NT2/D1 (cell line): ENCODE measurements at regions not wholly inside any gene's neighbourhood (a gene's known extent, or its start where the extent isn't known, plus 50 kb on each side); places are given as distances from the start of the nearest gene placed in this dataset.

Experiments
- DNase-seq: peaks from one replicate; pipeline ENCODE4 v3.0.0-alpha.2; 2011; ENCODE audit warnings: low read depth, low spot score
- H3K27me3 ChIP-seq: 2 replicates; pipeline ENCODE4 v1.6.0; 2011; ENCODE audit warnings: mild to moderate bottlenecking; ENCODE audit not compliant: insufficient read length, insufficient read depth
- H3K36me3 ChIP-seq: 2 replicates; pipeline ENCODE4 v1.6.1; 2011; ENCODE audit warnings: mild to moderate bottlenecking, low read length, mixed read lengths; ENCODE audit not compliant: insufficient read depth, insufficient read length
- H3K4me1 ChIP-seq: 2 replicates; pipeline ENCODE4 v1.5.1; 2011; ENCODE audit not compliant: insufficient read depth, insufficient read length
- H3K4me3 ChIP-seq: 2 replicates; pipeline ENCODE4 v1.5.1; 2011; ENCODE audit warnings: low read depth; ENCODE audit not compliant: insufficient read length
- H3K9ac ChIP-seq: 2 replicates; pipeline ENCODE4 v1.6.0; 2011; ENCODE audit warnings: low read depth; ENCODE audit not compliant: insufficient read length
- H3K9me3 ChIP-seq: 2 replicates; pipeline ENCODE4 v1.5.1; 2011; ENCODE audit warnings: mild to moderate bottlenecking, low read length; ENCODE audit not compliant: insufficient read depth
- SUZ12 ChIP-seq: IDR thresholded peaks from 2 replicates; pipeline ENCODE4 v1.6.1; 2011; ENCODE audit not compliant: insufficient read length, insufficient read depth; ENCODE audit errors: extremely low read depth
- YY1 ChIP-seq: IDR thresholded peaks from 2 replicates; pipeline ENCODE4 v1.6.1; 2011; ENCODE audit not compliant: insufficient read length, insufficient read depth
- ZNF274 ChIP-seq: IDR thresholded peaks from 2 replicates; pipeline ENCODE4 v1.6.1; 2011; ENCODE audit warnings: mild to moderate bottlenecking, low read depth, low read length

- TF ChIP-seq SUZ12, result no peak
- no peak for TF ChIP-seq YY1
- TF ChIP-seq ZNF274, result no peak
These were observed 244.3 kb upstream of the PHYHIPL start for GRCh38 chr10:58932126-58932525.

GRCh38 chr10:58932577-58933314 is 243.7 kb upstream of the PHYHIPL start:
- Histone ChIP-seq H3K27me3 (no peaks in the 10 kb centered on the region), H3K36me3 (no peaks in the 10 kb centered on the region), H3K9ac (no peak overlapping the region), H3K4me3 (no peak overlapping the region), H3K4me1 (no peaks in the 10 kb centered on the region), H3K9me3 (no peaks in the 10 kb centered on the region)
- no peak for DNase-seq
- no peak for TF ChIP-seq YY1
- no peak for TF ChIP-seq ZNF274
- TF ChIP-seq SUZ12, result no peak

More at GRCh38 chr10:58932126-58932525, 244.3 kb upstream of the PHYHIPL start:
- no peaks in the 10 kb centered on the region for H3K9me3 ChIP-seq
- no peaks in the 10 kb centered on the region for H3K4me1 ChIP-seq
- no peak for DNase-seq
- no peak overlapping the region for H3K4me3 ChIP-seq
- no peaks in the 10 kb centered on the region for H3K27me3 ChIP-seq
- H3K36me3 ChIP-seq, result no peaks in the 10 kb centered on the region
- no peak overlapping the region for H3K9ac ChIP-seq

- Histone ChIP-seq H3K4me3 (no peak overlapping the region), H3K9me3 (no peaks in the 10 kb centered on the region), H3K36me3 (no peaks in the 10 kb centered on the region), H3K27me3 (no peaks in the 10 kb centered on the region), H3K4me1 (no peaks in the 10 kb centered on the region), H3K9ac (no peak overlapping the region)
- DNase-seq, result no peak
- no peak for TF ChIP-seq ZNF274
- TF ChIP-seq YY1, result no peak
- TF ChIP-seq SUZ12, result no peak
These were observed 240.1 kb upstream of the PHYHIPL start for GRCh38 chr10:58936364-58936763.

- no peaks in the 10 kb centered on the region for H3K36me3 ChIP-seq
- H3K27me3 ChIP-seq, result no peaks in the 10 kb centered on the region
- no peak for DNase-seq
- no peak for TF ChIP-seq SUZ12
- no peak for TF ChIP-seq ZNF274
- TF ChIP-seq YY1, result no peak
- no peak overlapping the region for H3K9ac ChIP-seq
- no peak overlapping the region for H3K4me3 ChIP-seq
- no peaks in the 10 kb centered on the region for H3K9me3 ChIP-seq
- H3K4me1 ChIP-seq, result no peaks in the 10 kb centered on the region
These were observed 239.0 kb upstream of the PHYHIPL start for GRCh38 chr10:58937423-58937822.

- no peak for DNase-seq
- no peaks in the 10 kb centered on the region for H3K27me3 ChIP-seq
- no peak overlapping the region for H3K9ac ChIP-seq
- TF ChIP-seq YY1 (no peak), SUZ12 (no peak), ZNF274 (no peak)
- no peaks in the 10 kb centered on the region for H3K36me3 ChIP-seq
- H3K4me1 ChIP-seq, result no peaks in the 10 kb centered on the region
- H3K9me3 ChIP-seq, result no peaks in the 10 kb centered on the region
- no peak overlapping the region for H3K4me3 ChIP-seq
These were observed 233.7 kb upstream of the PHYHIPL start for GRCh38 chr10:58942724-58943123.

- H3K4me3 ChIP-seq, result no peak overlapping the region
These were observed 233.1 kb upstream of the PHYHIPL start for GRCh38 chr10:58943256-58943890.

GRCh38 chr10:58943960-58944359 is 232.5 kb upstream of the PHYHIPL start:
- H3K27me3 ChIP-seq, result no peaks in the 10 kb centered on the region
- TF ChIP-seq ZNF274 (no peak), YY1 (no peak), SUZ12 (no peak)
- no peaks in the 10 kb centered on the region for H3K4me1 ChIP-seq
- no peak overlapping the region for H3K9ac ChIP-seq
- DNase-seq, result no peak
- no peaks in the 10 kb centered on the region for H3K9me3 ChIP-seq
- no peak overlapping the region for H3K4me3 ChIP-seq
- H3K36me3 ChIP-seq, result no peaks in the 10 kb centered on the region

More at GRCh38 chr10:58943256-58943890, 233.1 kb upstream of the PHYHIPL start:
- Histone ChIP-seq H3K9ac (no peak overlapping the region), H3K9me3 (no peaks in the 10 kb centered on the region), H3K36me3 (no peaks in the 10 kb centered on the region), H3K27me3 (no peaks in the 10 kb centered on the region), H3K4me1 (no peaks in the 10 kb centered on the region)
- TF ChIP-seq ZNF274 (no peak), SUZ12 (no peak), YY1 (no peak)
- DNase-seq, result no peak

- TF ChIP-seq ZNF274 (no peak), SUZ12 (no peak), YY1 (no peak)
- Histone ChIP-seq H3K9ac (no peak overlapping the region), H3K4me3 (no peak overlapping the region), H3K27me3 (no peaks in the 10 kb centered on the region), H3K4me1 (no peaks in the 10 kb centered on the region), H3K9me3 (no peaks in the 10 kb centered on the region), H3K36me3 (no peaks in the 10 kb centered on the region)
- DNase-seq, result no peak
These were observed 228.1 kb upstream of the PHYHIPL start for GRCh38 chr10:58948303-58948702.
